Endodermal cell (in vitro differentiated cells): ENCODE measurements at regions not wholly inside any gene's neighbourhood (a gene's known extent, or its start where the extent isn't known, plus 50 kb on each side); places are given as distances from the start of the nearest gene placed in this dataset.

Experiments
- DNase-seq: peaks from one replicate; pipeline ENCODE4 v3.0.0-alpha.2; 2017
- H3K27ac ChIP-seq: 2 replicates; pipeline ENCODE4 v1.5.1; 2013; ENCODE audit warnings: mild to moderate bottlenecking, low read depth, low read length, moderate library complexity
- H3K27me3 ChIP-seq: 2 replicates; pipeline ENCODE4 v1.6.1; 2013; ENCODE audit warnings: mild to moderate bottlenecking, low read length, moderate library complexity; ENCODE audit not compliant: insufficient read depth, control insufficient read depth, poor library complexity, severe bottlenecking
- H3K36me3 ChIP-seq: 2 replicates; pipeline ENCODE4 v1.7.0; 2013; ENCODE audit warnings: mild to moderate bottlenecking, low read length, moderate library complexity; ENCODE audit not compliant: control insufficient read depth, insufficient read depth
- H3K4me1 ChIP-seq: one replicate; pipeline ENCODE4 v1.7.0; 2013; ENCODE audit warnings: low read length; ENCODE audit not compliant: control insufficient read depth, insufficient read depth
- H3K4me3 ChIP-seq: 2 replicates; pipeline ENCODE4 v1.5.1; 2013; ENCODE audit warnings: mild to moderate bottlenecking, low read length, moderate library complexity
- H3K9ac ChIP-seq: 2 replicates; pipeline ENCODE4 v1.6.1; 2013; ENCODE audit warnings: mild to moderate bottlenecking, low read length, moderate library complexity; ENCODE audit not compliant: poor library complexity, severe bottlenecking; ENCODE audit errors: extremely low read depth
- H3K9me3 ChIP-seq: 2 replicates; pipeline ENCODE4 v1.6.1; 2013; ENCODE audit warnings: mild to moderate bottlenecking, low read length, moderate library complexity; ENCODE audit not compliant: control insufficient read depth
- H3K27ac Mint-ChIP-seq: 2 replicates; pipeline ENCODE4 v1.8.0; 2020; ENCODE audit warnings: mixed read lengths
- H3K27me3 Mint-ChIP-seq: 2 replicates; pipeline ENCODE4 v1.8.0; 2021; ENCODE audit warnings: mild to moderate bottlenecking, mixed read lengths; ENCODE audit not compliant: insufficient read depth
- H3K36me3 Mint-ChIP-seq: 2 replicates; pipeline ENCODE4 v1.8.0; 2020; ENCODE audit warnings: low read depth, mixed read lengths
- H3K4me1 Mint-ChIP-seq: 2 replicates; pipeline ENCODE4 v1.8.0; 2020; ENCODE audit warnings: mixed read lengths
- H3K4me3 Mint-ChIP-seq: 2 replicates; pipeline ENCODE4 v1.8.0; 2020; ENCODE audit warnings: mild to moderate bottlenecking, moderate library complexity, mixed read lengths
- H3K9me3 Mint-ChIP-seq: 2 replicates; pipeline ENCODE4 v1.8.0; 2020; ENCODE audit warnings: mild to moderate bottlenecking, mixed read lengths
- CTCF ChIP-seq: fragments of 200-600 bp; sonication (generic); conservative IDR thresholded peaks from 2 replicates; pipeline ENCODE4 v1.5.0; 2021; ENCODE audit warnings: antibody characterized with exemption, mild to moderate bottlenecking
- whole genome bisulfite sequencing, 2 experiments: methylation state at CpG; one replicate each; pipeline versions ENCODE4 v1.1.5 to v1.1.7; 2013; ENCODE audit warnings: missing lambda C conversion rate in 2 of 2, mixed read lengths in 1 of 2; ENCODE audit not compliant: insufficient coverage in 1 of 2, insufficient read length in 1 of 2; 5-methylcytosine and 5-hydroxymethylcytosine counted together

DNA sequence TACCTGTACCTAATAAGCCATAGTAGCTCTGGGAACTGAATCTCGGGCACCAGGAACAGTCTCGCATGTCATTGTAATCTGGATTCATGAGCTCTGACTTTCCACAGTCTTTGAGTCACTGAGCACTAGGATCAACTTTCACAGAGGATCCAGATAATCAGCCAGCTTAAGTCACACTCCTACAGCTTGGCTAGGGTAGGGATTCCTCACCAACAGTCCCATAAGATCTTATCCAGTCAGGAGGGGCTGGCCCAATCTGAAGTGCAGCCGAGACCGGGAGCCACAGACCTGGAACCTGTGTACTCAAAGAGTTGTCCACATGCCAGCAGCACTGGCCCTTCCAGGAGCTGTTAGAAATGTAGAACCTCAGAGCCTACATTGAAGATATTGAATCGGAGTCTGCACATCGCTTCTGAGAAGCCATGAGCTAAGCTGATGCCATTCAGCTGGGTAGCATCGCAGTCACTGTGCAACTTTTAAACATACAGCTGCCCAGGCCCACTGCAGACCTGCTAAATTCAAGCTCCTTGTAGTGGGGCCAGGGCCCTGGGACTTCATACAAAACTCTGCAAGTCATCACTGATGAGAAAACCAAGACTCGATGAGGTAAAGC, 538.8 kb upstream of the B3GAT1 start:
- no peak overlapping the region for H3K4me3 ChIP-seq
- Mint-ChIP-seq H3K36me3 (no peaks in the 10 kb centered on the region), H3K27ac (no peak overlapping the region), H3K4me1 (peaks cover 16% of the 10 kb centered on the region), H3K9me3 (no peaks in the 10 kb centered on the region), H3K27me3 (peaks cover 4% of the 10 kb centered on the region), H3K4me3 (no peak overlapping the region)
- WGBS, 2 experiments: 85 to 88% methylated on average over 6 to 7 of the region's 8 CpGs
- H3K4me1 ChIP-seq: peaks cover 5% of the 10 kb centered on the region
- no peak for TF ChIP-seq CTCF
- no peak overlapping the region for H3K27ac ChIP-seq
- no peaks in the 10 kb centered on the region for H3K9me3 ChIP-seq
- H3K27me3 ChIP-seq: no peaks in the 10 kb centered on the region
- H3K36me3 ChIP-seq: no peaks in the 10 kb centered on the region
- DNase-seq: no peak
- no peak overlapping the region for H3K9ac ChIP-seq

DNA sequence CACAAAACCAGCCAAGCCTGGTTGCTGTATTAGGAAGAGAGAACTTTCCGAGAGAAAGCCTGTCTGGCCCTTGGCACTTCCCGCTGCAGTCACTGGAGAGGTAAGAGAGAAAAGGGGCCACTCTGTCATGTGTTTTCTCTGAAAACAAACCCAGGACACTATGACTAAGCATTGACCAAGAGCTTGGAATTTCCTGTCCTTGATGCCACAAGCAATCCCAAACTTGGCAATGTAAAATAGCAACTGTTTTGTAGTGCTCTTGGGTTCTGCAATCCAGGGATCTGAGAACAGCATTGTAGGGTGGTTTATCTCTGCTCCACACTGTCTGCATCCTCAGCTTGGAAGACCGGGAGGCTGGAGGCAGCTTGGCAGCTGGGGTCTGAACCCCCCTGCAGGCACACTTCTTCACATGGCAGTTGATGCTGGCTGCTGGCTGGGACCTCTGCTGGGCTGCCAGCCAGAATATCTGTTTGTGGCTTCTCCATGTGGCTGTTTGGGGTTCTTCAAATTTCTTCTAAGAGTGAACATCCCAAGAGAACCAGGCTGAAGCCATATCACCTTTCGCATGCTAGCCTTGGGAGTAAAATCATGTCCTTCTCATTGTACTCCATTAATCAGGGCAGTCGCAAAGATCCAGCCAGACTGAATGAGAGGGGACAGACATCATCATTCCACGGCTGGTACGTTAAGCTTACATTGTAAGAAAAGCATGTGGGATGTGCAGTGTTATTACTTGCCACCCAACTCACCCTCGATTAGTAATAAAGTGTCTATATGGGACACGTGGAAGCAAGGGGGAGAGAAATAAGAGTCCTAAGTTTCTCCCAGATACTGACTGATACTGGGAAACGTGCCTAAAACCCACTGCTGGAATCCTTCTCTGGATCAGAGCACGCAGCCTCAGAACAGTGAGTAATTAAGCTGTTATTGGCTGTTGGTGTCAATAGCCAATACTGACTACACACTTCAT, 537.4 kb upstream of the B3GAT1 start:
- Histone ChIP-seq H3K36me3 (no peaks in the 10 kb centered on the region), H3K4me1 (peaks cover 5% of the 10 kb centered on the region), H3K4me3 (no peak overlapping the region), H3K9me3 (no peaks in the 10 kb centered on the region), H3K9ac (no peak overlapping the region), H3K27me3 (no peaks in the 10 kb centered on the region), H3K27ac (no peak overlapping the region)
- Mint-ChIP-seq H3K4me3 (no peak overlapping the region), H3K9me3 (no peaks in the 10 kb centered on the region), H3K36me3 (no peaks in the 10 kb centered on the region), H3K27ac (no peak overlapping the region), H3K27me3 (peaks cover 4% of the 10 kb centered on the region), H3K4me1 (peaks cover 16% of the 10 kb centered on the region)
- TF ChIP-seq CTCF: no peak
- no peak for DNase-seq
- 87 to 95% methylated on average over 5 to 11 of the region's 11 CpGs for WGBS, 2 experiments

- Histone ChIP-seq H3K27me3 (no peaks in the 10 kb centered on the region), H3K27ac (no peak overlapping the region), H3K9ac (no peak overlapping the region), H3K4me1 (peaks cover 5% of the 10 kb centered on the region), H3K9me3 (no peaks in the 10 kb centered on the region), H3K36me3 (no peaks in the 10 kb centered on the region), H3K4me3 (no peak overlapping the region)
- Mint-ChIP-seq H3K27me3 (peaks cover 9% of the 10 kb centered on the region), H3K4me3 (no peak overlapping the region), H3K27ac (no peak overlapping the region), H3K9me3 (no peaks in the 10 kb centered on the region), H3K4me1 (peaks cover 21% of the 10 kb centered on the region), H3K36me3 (no peaks in the 10 kb centered on the region)
- WGBS, 2 experiments: 93 to 98% methylated on average over 5 to 10 of the region's 10 CpGs
- TF ChIP-seq CTCF: no peak
- no peak for DNase-seq
Observed at GRCh38 chr11:134947556-134947955, 535.5 kb upstream of the B3GAT1 start.
